IMR-90 (cell line): ENCODE measurements at regions not wholly inside any gene's neighbourhood (a gene's known extent, or its start where the extent isn't known, plus 50 kb on each side); places are given as distances from the start of the nearest gene placed in this dataset.

Experiments
- ATAC-seq: fragments of 200-7000 bp; cut with Tn5 transposase; 2 replicates; pipeline ENCODE4 v1.9.1; 2020; ENCODE audit warnings: low read depth, mild to moderate bottlenecking, moderate library complexity
- BruUV-seq: library from RNA; stranded (reverse); fragments of 400-500 nt; replicated peaks from 2 replicates; lab custom pipeline; 2021; lab: Mats Ljungman, UMichigan
- CTCF ChIA-PET: fragments of 300-600 bp; formaldehyde crosslinking; extraction: SDS; loops from one replicate; lab custom pipeline; 2021; ENCODE audit warnings: antibody characterized with exemption; lab: Yijun Ruan, JAX
- POLR2A ChIA-PET: fragments of 300-600 bp; sonication (Branson Sonifier 250); formaldehyde crosslinking; loops from one replicate; lab custom pipeline; 2022; ENCODE audit warnings: antibody characterized with exemption; ENCODE audit not compliant: unreplicated experiment; lab: Charles Lee
- DNase-seq: peaks from one replicate; pipeline ENCODE4 v3.0.0; 2013
- H2AFZ ChIP-seq: replicated peaks from 2 replicates; pipeline ENCODE3; 2013; ENCODE audit warnings: low read length, mild to moderate bottlenecking; ENCODE audit not compliant: poor library complexity
- H2AK5ac ChIP-seq: 2 replicates; pipeline ENCODE4 v1.6.1; 2013; ENCODE audit warnings: low read depth, low read length, inconsistent platforms
- H2AK9ac ChIP-seq: replicated peaks from 2 replicates; pipeline ENCODE3; 2013; ENCODE audit warnings: mild to moderate bottlenecking, low read depth, low read length, moderate library complexity; ENCODE audit not compliant: poor library complexity
- H2BK120ac ChIP-seq: 2 replicates; pipeline ENCODE4 v1.6.1; 2013; ENCODE audit warnings: low read depth, low read length, inconsistent platforms
- H2BK15ac ChIP-seq: 3 replicates; pipeline ENCODE4 v1.6.1; 2013; ENCODE audit warnings: low read depth, low read length, inconsistent platforms
- H2BK20ac ChIP-seq: 2 replicates; pipeline ENCODE4 v1.6.1; 2013; ENCODE audit warnings: low read depth, mild to moderate bottlenecking, inconsistent platforms, low read length, moderate library complexity
- H2BK5ac ChIP-seq: 2 replicates; pipeline ENCODE4 v1.6.1; 2013; ENCODE audit warnings: mild to moderate bottlenecking, low read depth, low read length, inconsistent platforms; ENCODE audit not compliant: poor library complexity, severe bottlenecking
- H3K14ac ChIP-seq: replicated peaks from 2 replicates; pipeline ENCODE4 v1.6.1; 2013; ENCODE audit warnings: low read depth, low read length, inconsistent platforms
- H3K18ac ChIP-seq: 2 replicates; pipeline ENCODE4 v1.6.1; 2013; ENCODE audit warnings: low read depth, low read length, control low read depth
- H3K23ac ChIP-seq: 2 replicates; pipeline ENCODE4 v1.6.1; 2013; ENCODE audit warnings: low read depth, low read length, inconsistent platforms
- H3K27ac ChIP-seq: 2 replicates; pipeline ENCODE4 v1.5.1; 2013; ENCODE audit warnings: mild to moderate bottlenecking, control low read depth, low read length; ENCODE audit not compliant: insufficient read depth
- H3K27me3 ChIP-seq: 2 replicates; pipeline ENCODE4 v1.6.1; 2013; ENCODE audit warnings: low read length; ENCODE audit not compliant: control insufficient read depth, insufficient read depth
- H3K36me3 ChIP-seq: 2 replicates; pipeline ENCODE4 v1.6.1; 2013; ENCODE audit warnings: low read length, mixed read lengths; ENCODE audit not compliant: control insufficient read depth, insufficient read depth
- H3K4ac ChIP-seq: 2 replicates; pipeline ENCODE4 v1.6.1; 2013; ENCODE audit warnings: low read depth, low read length, inconsistent platforms
- H3K4me1 ChIP-seq: 2 replicates; pipeline ENCODE4 v1.6.1; 2013; ENCODE audit warnings: low read length, mixed read lengths; ENCODE audit not compliant: control insufficient read depth, insufficient read depth
- H3K4me2 ChIP-seq: 2 replicates; pipeline ENCODE4 v1.6.1; 2013; ENCODE audit warnings: low read depth, mild to moderate bottlenecking, control low read depth, low read length, moderate library complexity
- H3K4me3 ChIP-seq: 2 replicates; pipeline ENCODE4 v1.5.1; 2013; ENCODE audit warnings: low read depth, mild to moderate bottlenecking, control low read depth, low read length, moderate library complexity; ENCODE audit not compliant: insufficient read depth
- H3K56ac ChIP-seq: 2 replicates; pipeline ENCODE4 v1.6.1; 2013; ENCODE audit warnings: low read length, inconsistent platforms; ENCODE audit not compliant: insufficient read depth; ENCODE audit errors: extremely low read depth
- H3K79me1 ChIP-seq, 2 experiments: 2 replicates each; pipeline ENCODE4 v1.6.1; 2013; ENCODE audit warnings: low read length in 2 of 2, inconsistent platforms in 1 of 2, low read depth in 1 of 2
- H3K9ac ChIP-seq: 2 replicates; pipeline ENCODE4 v1.6.1; 2013; ENCODE audit warnings: low read depth, low read length, control low read depth
- H3K9me1 ChIP-seq: 2 replicates; pipeline ENCODE4 v1.6.1; 2013; ENCODE audit warnings: low read length, inconsistent platforms; ENCODE audit not compliant: insufficient read depth
- H3K9me3 ChIP-seq: 2 replicates; pipeline ENCODE4 v1.6.1; 2013; ENCODE audit warnings: low read length; ENCODE audit not compliant: control insufficient read depth, insufficient read depth
- H4K20me1 ChIP-seq: 2 replicates; pipeline ENCODE4 v1.6.1; 2013; ENCODE audit warnings: low read length, inconsistent platforms; ENCODE audit not compliant: insufficient read depth
- H4K5ac ChIP-seq: 2 replicates; pipeline ENCODE4 v1.6.1; 2013; ENCODE audit warnings: mild to moderate bottlenecking, low read depth, low read length, control low read depth
- H4K8ac ChIP-seq, 2 experiments: 2 replicates each; pipeline ENCODE4 v1.6.1; 2013; ENCODE audit warnings: low read depth in 2 of 2, low read length in 2 of 2, control low read depth in 1 of 2, inconsistent platforms in 1 of 2
- H4K91ac ChIP-seq: 2 replicates; pipeline ENCODE4 v1.6.1; 2013; ENCODE audit warnings: low read depth, low read length, inconsistent platforms; ENCODE audit not compliant: insufficient read depth
- BHLHE40 ChIP-seq: fragments of 150-350 bp; IDR thresholded peaks from 2 replicates; pipeline ENCODE4 v1.6.1; 2016; ENCODE audit warnings: mild to moderate bottlenecking, low read depth, low read length
- CHD1 ChIP-seq: IDR thresholded peaks from 2 replicates; pipeline ENCODE4 v1.6.1; 2012; ENCODE audit warnings: low read depth, low read length, improper control_type of control experiment
- CTCF ChIP-seq: conservative IDR thresholded peaks from 2 replicates; pipeline ENCODE4 v1.5.1; 2012; ENCODE audit warnings: mild to moderate bottlenecking, low read depth, low read length, improper control_type of control experiment
- ELK1 ChIP-seq: fragments of 150-350 bp; IDR thresholded peaks from 2 replicates; pipeline ENCODE4 v1.6.1; 2016; ENCODE audit warnings: low read depth, mild to moderate bottlenecking, low read length, moderate library complexity, borderline replicate concordance
- FOS ChIP-seq: fragments of 150-350 bp; IDR thresholded peaks from 2 replicates; pipeline ENCODE4 v1.6.1; 2016; ENCODE audit warnings: low read depth, low read length
- MAFK ChIP-seq: IDR thresholded peaks from 2 replicates; pipeline ENCODE4 v1.6.1; 2012; ENCODE audit warnings: low read depth, low read length, improper control_type of control experiment
- MAZ ChIP-seq: IDR thresholded peaks from 2 replicates; pipeline ENCODE4 v1.6.1; 2012; ENCODE audit warnings: low read depth, mild to moderate bottlenecking, low read length, improper control_type of control experiment, moderate library complexity, borderline replicate concordance
- MXI1 ChIP-seq: IDR thresholded peaks from 2 replicates; pipeline ENCODE4 v1.6.1; 2012; ENCODE audit warnings: low read depth, mild to moderate bottlenecking, low read length, moderate library complexity, borderline replicate concordance
- NFE2L2 ChIP-seq: fragments of 150-350 bp; IDR thresholded peaks from 2 replicates; pipeline ENCODE4 v1.6.1; 2016; ENCODE audit warnings: low read depth, mild to moderate bottlenecking, low read length
- POLR2A ChIP-seq: IDR thresholded peaks from 2 replicates; pipeline ENCODE4 v1.6.1; 2012; ENCODE audit warnings: mild to moderate bottlenecking, low read depth, low read length
- RAD21 ChIP-seq: IDR thresholded peaks from 2 replicates; pipeline ENCODE4 v1.6.1; 2012; ENCODE audit warnings: low read length, improper control_type of control experiment
- RCOR1 ChIP-seq: IDR thresholded peaks from 2 replicates; pipeline ENCODE4 v1.6.1; 2012; ENCODE audit warnings: mild to moderate bottlenecking, low read length, improper control_type of control experiment; ENCODE audit not compliant: insufficient replicate concordance
- RFX5 ChIP-seq: IDR thresholded peaks from 2 replicates; pipeline ENCODE4 v1.8.0; 2012; ENCODE audit warnings: low read depth, mild to moderate bottlenecking, low read length, moderate library complexity
- SMC3 ChIP-seq: fragments of 150-350 bp; IDR thresholded peaks from 2 replicates; pipeline ENCODE4 v1.6.1; 2016; ENCODE audit warnings: low read depth, mild to moderate bottlenecking, antibody characterized with exemption, low read length, moderate library complexity
- WGBS, 2 experiments: methylation state at CpG; one replicate each; pipeline versions ENCODE4 v1.1.5 to v1.1.7; 2013; ENCODE audit warnings: missing lambda C conversion rate in 2 of 2; ENCODE audit not compliant: insufficient read length in 1 of 2; ENCODE audit errors: extremely low coverage in 2 of 2; 5-methylcytosine and 5-hydroxymethylcytosine counted together
- dilution Hi-C: fragments of 300-500 bp; cut with HindIII; formaldehyde crosslinking; loops from one replicate; pipeline ENCODE4 v1.14.3; 2018; ENCODE audit warnings: low sequenced_read_pairs; ENCODE audit not compliant: unreplicated experiment
- in situ Hi-C: fragments of 300-500 bp; cut with MboI; formaldehyde crosslinking; loops from 3 replicates; pipeline ENCODE4 v1.14.3; 2019; ENCODE audit warnings: low sequenced_read_pairs, inconsistent platforms, mixed read lengths
- intact Hi-C: fragments of 100-400 bp; cut with micrococcal nuclease; formaldehyde crosslinking; loops from 2 replicates; pipeline ENCODE4 v1.10.0; 2022
- TF ChIP-seq, protein P1 (sequence below): fragments of 150-350 bp; IDR thresholded peaks from 2 replicates; pipeline ENCODE4 v1.6.1; 2017; ENCODE audit warnings: mild to moderate bottlenecking, antibody characterized with exemption, low read length, low read depth

- ChIA-PET CTCF (no interaction called here), POLR2A (no interaction called here)
- H3K4me3 ChIP-seq: no peak overlapping the region
- WGBS, 2 experiments: no CpG with 5 or more reads among the region's 1 CpG
- H2BK120ac ChIP-seq: no peak overlapping the region
- dilution Hi-C loops: no loop called here
- H2BK20ac ChIP-seq: no peak overlapping the region
- H3K79me1 ChIP-seq: no peaks in the 10 kb centered on the region
- H4K91ac ChIP-seq: no peak overlapping the region
- DNase-seq: no peak
- H2AK5ac ChIP-seq: no peak overlapping the region
- no peak overlapping the region for H3K23ac ChIP-seq
- H3K4ac ChIP-seq: no peak overlapping the region
- no peaks in the 10 kb centered on the region for H3K27me3 ChIP-seq
- intact Hi-C loops: no loop called here
- no peak overlapping the region for H4K5ac ChIP-seq
- H4K20me1 ChIP-seq: no peaks in the 10 kb centered on the region
- H3K4me1 ChIP-seq: no peaks in the 10 kb centered on the region
- H3K18ac ChIP-seq: no peak overlapping the region
- H3K27ac ChIP-seq: no peak overlapping the region
- in situ Hi-C loops: no loop called here
- no peak overlapping the region for H3K14ac ChIP-seq
- no TSS peak for BruUV-seq
- H4K8ac ChIP-seq: no peak overlapping the region
- TF ChIP-seq POLR2A: no peak
- TF ChIP-seq BHLHE40: no peak
- TF ChIP-seq, protein P1, sequence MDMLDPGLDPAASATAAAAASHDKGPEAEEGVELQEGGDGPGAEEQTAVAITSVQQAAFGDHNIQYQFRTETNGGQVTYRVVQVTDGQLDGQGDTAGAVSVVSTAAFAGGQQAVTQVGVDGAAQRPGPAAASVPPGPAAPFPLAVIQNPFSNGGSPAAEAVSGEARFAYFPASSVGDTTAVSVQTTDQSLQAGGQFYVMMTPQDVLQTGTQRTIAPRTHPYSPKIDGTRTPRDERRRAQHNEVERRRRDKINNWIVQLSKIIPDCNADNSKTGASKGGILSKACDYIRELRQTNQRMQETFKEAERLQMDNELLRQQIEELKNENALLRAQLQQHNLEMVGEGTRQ: no peak
- no peak for TF ChIP-seq ELK1
- no peak for TF ChIP-seq FOS
- no peak for TF ChIP-seq RCOR1
- no peak for TF ChIP-seq CTCF
- no peak for TF ChIP-seq RAD21
- TF ChIP-seq RFX5: no peak
- no peak for TF ChIP-seq NFE2L2
- TF ChIP-seq MAFK: no peak; the same call in 1 of the 2 replicates
- TF ChIP-seq SMC3: no peak
- TF ChIP-seq MAZ: no peak
- no peak for TF ChIP-seq CHD1
- no peak for TF ChIP-seq MXI1
- H3K4me2 ChIP-seq: no peak overlapping the region
- H3K36me3 ChIP-seq: no peaks in the 10 kb centered on the region
- H2AK9ac ChIP-seq: no peak overlapping the region
- no peak overlapping the region for H3K9ac ChIP-seq
- no peaks in the 10 kb centered on the region for H3K9me1 ChIP-seq
- no peak overlapping the region for H2AFZ ChIP-seq
- H3K56ac ChIP-seq: no peak overlapping the region
- no peak for ATAC-seq
- no peak overlapping the region for H2BK5ac ChIP-seq
- H3K9me3 ChIP-seq: peaks cover 4% of the 10 kb centered on the region; the same call in 1 of the 2 replicates
- H2BK15ac ChIP-seq: no peak overlapping the region
Measured at GRCh38 chr1:183726825-183727224, 73.7 kb upstream of the APOBEC4 start.
